GM21367 (cell line): ENCODE measurements at regions not wholly inside any gene's neighbourhood (a gene's known extent, or its start where the extent isn't known, plus 50 kb on each side); places are given as distances from the start of the nearest gene placed in this dataset.
"Not testable (repeated sequence)": the region's sequence is repeated elsewhere in the genome, so short reads cannot be mapped to it uniquely, and the experiment has no call there.

Experiments
- ATAC-seq: cut with Tn5 transposase; IDR thresholded peaks from one replicate; pipeline ENCODE4 v1.9.1; 2021; ENCODE audit not compliant: unreplicated experiment

DNA sequence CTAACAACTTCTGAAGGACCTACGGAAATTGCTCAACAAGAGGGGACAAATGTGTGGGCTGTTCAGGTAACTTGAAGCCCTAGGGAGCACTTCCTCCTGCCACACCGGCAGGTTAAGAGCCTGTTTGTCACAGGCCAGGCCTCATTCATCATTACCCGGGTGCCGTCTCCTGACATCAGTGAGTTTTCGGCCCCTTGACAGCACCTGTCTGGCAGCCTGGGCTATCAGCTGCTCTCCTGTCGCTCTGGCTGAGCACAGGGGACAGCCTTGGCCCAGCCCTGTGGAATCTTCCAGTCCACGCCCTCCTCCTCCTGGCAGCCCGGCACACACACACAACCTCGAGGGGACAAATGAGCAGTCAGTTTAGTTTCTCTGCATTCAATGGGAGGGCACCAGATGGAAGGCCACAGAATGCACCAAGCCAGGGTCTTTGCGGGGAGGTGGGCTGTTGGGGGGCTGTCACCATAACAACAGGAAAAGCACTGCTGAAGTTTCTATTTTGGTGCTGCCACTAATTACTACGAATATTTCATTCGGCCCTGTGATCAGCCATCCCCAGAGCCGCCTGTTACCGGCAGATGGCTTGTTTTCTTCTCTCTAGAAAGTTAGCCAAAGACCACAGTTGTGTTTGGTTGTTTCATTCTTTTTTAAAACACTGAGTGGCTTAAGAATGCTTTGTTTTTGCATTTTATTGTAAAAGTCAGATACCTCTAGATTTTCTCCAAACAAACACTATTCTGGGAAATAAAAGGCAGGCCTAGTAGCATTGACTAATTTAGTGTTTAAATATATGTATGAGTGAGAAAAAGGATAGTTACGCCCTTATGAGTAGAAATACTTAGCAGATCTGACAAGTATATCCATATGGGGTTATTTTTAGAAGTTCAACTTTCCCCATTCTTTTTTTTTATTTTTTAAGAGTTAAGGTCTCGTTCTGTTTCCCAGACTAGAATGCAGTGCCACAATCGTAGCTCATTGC lies 189.9 kb upstream of the NDUFV2 start:
- ATAC-seq = no peak

DNA sequence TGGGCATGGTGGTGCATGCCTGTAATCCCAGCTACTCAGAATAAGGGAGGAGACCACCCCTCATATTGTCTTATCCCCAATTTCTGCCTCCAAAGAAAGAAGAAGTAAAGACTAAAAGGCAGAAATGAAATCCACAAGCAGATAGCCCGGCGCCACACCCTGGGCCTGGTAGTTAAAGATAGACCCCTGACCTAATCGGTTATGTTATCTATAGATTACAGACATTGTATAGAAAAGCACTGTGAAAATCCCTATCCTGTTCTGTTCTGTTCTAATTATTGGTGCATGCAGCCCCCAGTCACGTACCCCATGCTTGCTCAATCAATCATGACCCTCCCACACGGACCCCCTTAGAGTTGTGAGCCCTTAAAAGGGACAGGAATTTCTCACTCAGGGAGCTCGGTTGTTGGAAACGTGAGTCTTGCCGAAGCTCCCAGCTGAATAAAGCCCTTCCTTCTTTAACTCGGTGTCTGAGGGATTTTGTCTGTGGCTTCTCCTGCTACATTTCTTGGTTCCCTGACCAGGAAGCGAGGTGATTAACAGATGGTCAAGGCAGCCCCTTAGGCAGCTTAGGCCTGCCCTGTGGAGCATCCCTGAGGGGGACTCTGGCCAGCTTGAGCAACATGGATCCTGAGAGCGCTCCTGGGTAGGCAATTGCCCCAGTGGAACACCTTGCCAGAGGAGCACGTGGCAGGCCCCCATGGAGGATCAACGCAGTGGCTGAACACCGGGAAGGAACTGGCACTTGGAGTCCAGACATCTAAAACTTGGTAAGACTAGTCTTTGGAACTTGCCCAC lies 188.7 kb upstream of the NDUFV2 start:
- ATAC-seq = not testable (repeated sequence)

DNA sequence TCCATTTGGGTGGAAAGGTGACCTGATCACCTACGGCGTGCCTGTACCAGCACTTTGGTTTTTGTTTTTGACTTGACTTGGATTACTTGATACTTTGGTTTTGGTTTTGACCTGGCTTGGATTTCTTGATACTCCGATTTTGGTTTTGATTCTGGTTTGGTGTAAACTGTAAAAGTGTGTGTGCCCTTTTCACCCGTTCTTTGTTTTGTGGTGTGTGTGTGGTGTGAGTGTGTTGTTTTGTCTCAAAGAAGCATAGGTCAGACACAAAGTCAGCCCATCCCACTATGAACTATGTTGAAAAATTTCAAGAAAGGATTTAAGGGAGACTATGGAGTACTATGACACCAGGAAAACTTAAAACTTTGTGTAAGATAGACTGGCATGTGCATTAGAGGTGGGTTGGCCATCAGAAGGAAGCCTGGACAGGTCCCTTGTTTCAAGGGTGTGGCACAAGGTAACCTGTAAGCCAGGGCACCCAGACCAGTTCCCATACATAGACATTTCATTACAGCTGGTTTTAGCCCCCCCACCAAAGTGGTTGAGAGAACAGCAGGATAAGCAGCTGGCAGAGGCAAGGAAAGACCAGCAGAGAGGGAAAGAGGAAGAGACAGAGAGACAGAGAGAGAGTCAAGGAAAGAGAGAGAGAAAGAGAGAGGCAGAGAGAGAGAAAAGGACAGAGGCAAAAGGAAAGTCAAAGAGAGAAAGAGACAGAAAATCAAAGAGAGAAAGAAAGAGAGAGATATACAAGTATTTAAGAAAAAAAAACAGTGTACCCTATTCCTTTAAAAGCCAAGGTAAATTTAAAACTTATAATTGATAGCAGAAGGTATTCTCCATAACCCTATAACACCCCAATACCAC lies 187.9 kb upstream of the NDUFV2 start:
- ATAC-seq = not testable (repeated sequence)

DNA sequence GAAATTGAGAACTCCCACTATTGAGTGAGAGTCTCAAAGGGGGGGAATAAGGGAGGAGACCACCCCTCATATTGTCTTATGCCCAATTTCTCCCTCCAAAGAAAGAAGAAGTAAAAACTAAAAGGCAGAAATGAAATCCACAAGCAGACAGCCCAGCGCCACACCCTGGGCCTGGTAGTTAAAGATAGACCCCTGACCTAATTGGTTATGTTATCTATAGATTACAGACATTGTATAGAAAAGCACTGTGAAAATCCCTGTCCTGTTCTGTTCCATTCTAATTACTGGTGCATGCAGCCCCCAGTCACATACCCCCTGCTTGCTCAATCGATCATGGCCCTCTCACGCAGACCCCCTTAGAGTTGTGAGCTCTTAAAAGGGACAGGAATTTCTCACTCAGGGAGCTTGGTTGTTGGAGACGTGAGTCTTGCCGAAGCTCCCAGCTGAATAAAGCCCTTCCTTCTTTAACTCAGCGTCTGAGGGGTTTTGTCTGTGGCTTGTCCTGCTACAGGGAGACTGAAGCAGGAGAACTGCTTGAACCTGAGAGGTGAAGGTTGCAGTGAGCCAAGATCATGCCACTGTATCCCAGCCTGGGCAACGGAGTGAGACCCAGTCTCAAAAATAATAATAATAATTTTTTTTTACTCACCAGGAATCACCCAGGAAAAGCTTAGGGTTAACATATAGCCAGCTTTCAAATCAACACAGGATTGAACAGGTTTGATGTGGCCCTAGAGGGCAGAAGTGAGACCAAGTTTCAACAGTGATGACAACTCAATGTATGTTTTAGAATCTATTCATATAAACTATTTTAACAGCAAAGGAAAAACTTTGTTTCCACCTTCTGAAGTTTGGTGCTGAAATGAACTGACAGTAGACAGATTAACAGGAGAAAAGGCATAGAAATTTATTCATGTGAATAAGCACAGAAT lies 181.4 kb upstream of the NDUFV2 start:
- ATAC-seq = not testable (repeated sequence)

DNA sequence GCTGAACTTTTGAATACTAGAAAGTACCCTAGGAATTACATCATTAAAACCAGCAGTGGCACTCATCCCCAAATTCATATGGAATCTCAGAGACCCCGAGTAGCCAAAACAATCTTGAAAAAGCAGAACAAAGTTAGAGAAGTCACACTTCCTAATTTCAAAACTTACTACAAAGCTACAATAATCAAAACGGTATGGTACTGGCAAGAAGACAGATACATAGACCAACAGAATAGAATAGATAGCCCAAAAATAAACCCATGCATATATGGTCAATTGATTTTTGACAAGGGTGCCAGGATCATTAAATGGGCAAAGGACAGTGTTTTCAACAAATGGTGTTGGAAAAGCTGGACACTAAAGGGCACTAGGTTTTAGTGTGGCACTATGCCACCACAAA lies 176.0 kb upstream of the NDUFV2 start:
- no peak for ATAC-seq

DNA sequence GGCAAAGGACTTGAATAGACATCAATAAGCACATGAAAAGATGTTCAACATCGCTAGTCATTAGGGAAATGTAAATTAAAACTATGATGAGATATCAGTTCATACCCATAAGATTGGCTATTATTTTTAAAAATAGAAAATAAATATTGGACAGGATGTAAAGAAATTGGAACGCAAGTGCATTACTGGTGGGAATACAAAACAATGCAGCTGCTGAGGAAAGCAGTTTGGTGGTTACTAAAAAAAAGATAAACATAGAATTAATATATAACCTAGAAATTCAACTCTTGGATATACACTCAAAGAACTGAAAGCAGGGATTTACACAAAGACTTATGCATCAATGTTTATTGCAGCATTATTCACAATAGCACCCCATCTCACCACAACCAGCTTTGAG lies 174.5 kb upstream of the NDUFV2 start:
- no peak for ATAC-seq

DNA sequence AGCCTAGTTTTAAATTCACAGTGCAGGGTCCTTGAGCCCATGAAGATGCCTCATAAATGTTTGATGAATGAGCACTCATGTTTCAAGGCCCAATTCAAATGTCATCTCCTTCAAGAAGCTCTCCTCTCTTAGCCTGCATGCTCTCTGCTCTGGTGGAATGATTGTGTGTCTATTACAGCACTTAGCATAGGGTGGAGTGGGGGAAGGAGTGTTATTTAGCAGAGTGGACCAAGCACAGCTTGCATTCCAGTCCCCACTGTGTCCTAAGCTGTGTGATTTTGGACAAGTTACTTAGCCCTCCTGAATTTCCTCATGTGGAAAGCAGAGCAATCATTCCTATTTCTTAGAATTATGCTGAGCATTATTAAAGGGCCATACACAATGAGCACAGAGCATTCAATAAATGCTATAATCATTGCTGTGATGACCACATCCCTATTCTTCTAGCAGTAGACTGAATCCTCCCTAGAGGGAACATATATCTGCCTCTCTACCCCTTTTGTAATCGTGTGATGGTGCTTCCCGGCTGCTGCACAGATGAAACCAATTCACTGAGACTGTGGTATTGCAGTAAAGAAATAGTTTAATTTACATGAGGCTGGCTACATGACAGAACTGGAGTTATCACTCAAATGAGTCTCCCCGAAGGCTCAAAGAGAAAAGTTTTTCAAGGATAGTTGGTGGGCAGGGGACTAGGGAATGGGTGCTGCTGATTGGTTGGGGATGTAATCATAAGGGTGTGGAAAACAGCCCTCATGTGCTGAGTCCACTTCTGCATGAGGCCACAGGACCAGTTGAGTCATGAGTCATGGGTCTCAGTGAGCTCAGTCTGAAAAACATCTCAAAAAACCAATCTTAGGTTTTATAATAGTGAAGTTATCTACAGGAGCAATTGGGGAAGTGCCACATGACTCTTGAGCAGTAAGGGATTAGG lies 173.4 kb upstream of the NDUFV2 start:
- no peak for ATAC-seq

DNA sequence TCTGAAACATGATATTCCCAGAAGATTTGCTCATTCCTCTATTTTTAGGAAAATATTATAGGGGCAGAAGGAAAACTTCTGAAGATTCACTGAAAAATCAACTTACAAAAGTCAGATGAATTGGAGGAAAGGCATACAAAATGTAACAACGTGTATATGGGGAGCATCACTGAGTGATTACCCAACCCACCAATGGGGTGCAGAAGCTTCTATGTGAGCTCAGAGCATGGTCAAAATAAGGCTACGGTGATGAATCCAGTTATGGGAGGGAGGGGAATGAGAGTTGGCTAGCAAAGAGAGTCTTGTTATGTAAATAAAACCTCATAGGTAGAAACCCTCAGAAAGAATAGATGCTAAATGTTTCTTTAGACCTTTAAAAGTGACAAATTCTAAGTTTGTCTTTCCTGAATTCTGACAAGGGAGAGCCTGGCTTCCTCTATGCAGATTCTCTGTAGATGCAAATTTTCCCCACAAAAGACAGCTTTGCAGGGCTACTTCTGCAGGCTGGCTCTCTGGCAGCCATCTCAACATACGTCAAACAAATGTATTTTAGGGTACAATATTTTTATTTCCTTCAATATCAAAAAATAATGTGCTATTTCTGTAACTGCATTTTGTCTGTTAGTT lies 171.4 kb upstream of the NDUFV2 start:
- no peak for ATAC-seq

DNA sequence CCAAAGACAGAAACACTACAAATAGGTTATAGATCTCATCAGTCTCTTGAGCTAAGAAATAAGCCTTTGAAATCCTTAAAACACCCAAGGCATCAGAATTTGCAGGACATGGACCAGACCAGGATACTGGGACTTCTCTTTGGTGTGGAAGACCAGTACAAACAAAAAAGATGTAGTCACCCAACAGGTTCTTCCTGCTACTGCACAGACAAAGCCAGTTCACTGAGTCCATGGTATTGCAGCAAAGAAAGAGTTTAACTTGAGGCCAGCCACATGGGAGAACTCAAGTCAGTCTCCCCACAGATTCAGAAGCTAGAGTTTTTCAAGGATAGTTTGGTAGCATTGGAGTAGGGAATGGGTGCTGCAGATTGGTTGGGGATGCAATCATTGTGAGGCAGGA lies 169.6 kb upstream of the NDUFV2 start:
- ATAC-seq = no peak

DNA sequence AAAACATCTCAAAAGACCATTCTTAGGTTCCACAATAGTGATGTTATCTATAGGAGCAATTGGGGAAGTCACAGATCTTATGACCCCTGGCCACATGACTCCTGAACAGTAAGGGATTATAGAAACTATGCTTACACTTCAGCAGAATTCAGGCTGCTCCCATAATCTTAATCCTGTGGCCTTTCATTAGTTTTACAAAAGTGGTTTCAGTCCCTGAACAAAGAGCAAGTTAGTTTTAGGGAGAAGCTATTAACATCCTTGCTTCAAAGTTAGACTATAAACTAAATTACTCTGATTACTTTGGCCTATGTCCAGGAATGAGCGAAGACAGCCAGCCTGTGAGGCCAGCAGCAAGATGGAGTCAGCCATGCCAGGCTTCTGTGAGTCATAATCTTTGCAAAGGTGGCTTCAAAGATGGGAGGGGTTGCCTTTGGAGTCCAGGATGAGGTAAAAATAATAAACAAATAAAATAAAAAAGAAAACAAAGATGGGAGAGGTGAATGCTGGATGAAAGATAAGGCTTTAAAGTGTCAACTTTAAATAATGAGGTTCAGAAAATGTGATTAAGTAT lies 168.7 kb upstream of the NDUFV2 start:
- no peak for ATAC-seq

DNA sequence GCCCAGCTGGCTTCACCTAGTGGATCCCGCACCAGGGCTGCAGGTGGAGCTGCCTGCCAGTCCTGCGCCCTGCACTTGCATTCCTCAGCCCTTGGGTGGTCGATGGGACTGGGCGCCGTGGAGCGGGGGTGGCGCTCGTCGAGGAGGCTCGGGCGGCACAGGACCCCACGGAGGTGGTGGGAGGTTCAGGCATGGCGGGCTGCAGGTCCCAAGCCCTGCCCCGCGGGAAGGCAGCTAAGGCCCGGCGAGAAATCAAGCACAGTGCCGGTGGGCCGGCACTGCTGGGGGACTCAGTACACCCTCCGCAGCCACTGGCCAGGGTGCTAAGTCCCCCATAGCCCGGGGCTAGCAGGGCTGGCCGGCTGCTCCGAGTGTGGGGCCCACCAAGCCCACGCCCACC lies 167.2 kb upstream of the NDUFV2 start:
- ATAC-seq = not testable (repeated sequence)

DNA sequence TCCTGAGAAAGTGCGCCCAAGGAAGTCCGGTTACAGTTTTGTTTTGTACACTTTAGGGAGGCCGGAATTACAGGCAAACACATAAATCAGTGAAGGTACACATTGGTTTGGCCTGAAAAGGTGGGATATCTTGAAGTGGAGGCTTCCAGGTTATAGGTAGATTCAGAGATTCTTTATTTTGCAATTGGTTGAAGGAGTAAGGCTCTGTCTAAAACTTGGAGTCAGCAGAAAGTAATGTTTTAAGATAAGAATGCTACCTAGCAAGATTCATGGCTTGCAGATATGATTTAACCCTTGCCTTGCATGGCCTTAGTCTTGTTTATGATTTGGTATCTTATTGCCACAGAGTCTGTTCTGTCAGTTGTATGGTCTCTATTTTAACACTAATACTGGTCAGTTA lies 165.9 kb upstream of the NDUFV2 start:
- no peak for ATAC-seq

DNA sequence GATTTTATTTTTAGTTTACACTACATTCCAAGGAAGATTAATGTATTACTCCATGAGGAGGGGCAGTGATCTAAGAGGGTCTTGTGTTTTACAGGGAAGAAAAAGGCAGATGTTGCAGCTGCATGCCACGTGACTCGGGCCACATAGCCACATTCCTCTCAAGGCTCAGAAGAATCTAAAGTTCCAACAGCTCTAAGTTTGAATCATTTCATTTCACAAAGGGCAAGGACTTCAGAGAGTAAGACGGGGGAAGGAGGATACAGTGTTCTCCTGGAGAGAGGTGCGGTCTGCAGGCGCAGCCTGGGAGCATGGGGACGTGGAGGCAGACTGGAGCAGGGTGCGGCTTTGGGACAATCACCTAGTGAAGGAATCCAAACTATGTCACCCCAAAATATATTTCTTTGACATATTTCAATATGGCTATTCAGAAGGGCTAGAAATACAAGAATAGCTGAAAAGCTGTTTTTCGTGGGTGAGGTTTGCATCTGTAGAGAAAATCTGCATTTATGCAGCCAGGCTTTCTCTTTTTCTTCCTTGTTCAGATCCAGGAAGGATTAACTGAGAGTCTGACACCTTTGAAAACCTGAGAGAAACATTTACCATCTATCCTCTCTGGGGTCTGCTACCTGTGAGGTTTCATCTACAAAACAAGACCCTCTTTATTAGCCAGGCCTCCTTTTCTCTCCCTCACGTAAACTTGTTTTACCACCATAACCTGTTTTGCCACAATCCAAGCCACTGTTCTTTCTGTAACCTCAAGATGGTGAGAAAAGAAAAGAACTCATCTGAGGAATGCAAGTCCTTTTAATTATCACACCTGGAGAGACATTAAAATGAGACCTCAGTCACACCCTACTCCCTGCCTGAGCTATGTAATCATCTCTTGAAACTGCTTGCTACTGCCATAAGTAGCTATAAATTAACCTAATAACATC lies 165.1 kb upstream of the NDUFV2 start:
- ATAC-seq = no peak

DNA sequence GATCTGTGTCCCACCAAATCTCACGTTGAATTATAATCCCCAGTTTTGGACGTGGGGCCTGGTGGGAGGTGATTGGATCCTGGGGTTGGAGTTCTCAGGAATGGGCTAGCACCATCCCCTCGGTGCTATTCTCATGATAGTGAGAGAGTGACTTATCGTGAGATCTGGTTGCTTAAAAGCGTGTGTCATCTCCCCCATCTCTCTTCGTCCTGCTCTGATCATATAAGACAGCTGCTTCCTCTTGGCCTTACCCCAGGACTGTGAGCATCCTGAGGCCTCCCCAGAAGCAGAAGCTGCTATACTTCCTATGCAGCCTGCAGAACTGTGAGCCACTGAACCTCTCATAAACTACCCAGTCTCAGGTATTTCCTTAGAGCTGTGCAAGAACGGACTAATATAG lies 163.7 kb upstream of the NDUFV2 start:
- ATAC-seq = no peak

DNA sequence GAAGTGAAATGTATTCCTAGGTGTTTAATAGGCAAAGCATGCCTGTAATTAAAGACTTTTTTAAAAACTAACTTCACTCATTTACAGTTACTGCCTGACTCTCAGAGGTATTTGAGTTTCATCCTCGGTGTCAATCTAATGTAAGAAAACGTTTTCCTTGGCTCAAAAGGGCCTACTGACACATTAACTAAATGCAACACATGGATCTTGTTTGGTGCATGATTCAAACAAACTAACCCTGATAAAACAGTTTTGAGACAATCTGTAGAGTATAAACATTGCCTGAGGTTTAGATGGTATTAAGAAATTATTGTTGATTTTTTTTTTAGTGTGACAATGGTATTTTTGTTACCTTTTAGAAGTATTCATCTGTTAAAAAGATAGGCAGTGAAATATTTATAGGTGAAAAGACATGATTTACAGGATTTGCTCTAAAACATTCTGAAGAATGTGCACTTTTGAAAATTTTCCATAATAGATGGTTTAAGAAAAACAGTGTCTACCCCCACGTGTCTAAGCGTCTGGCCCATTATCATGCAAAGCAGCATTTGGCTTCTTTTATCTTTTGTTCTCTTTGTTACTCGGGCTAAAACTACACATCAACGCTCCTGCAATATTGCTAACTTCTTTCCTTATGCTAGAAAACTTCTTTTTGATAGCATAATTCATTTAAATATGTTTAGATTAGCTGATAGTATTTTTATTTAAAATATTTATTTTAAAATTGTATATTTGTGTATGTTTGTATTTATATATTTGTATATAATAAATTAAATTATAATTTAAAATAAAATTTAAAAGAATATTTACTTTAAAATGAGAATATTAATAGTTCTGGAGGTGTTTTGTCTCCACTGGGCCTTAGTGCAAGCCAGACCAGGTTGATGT lies 160.2 kb upstream of the NDUFV2 start:
- ATAC-seq = no peak

DNA sequence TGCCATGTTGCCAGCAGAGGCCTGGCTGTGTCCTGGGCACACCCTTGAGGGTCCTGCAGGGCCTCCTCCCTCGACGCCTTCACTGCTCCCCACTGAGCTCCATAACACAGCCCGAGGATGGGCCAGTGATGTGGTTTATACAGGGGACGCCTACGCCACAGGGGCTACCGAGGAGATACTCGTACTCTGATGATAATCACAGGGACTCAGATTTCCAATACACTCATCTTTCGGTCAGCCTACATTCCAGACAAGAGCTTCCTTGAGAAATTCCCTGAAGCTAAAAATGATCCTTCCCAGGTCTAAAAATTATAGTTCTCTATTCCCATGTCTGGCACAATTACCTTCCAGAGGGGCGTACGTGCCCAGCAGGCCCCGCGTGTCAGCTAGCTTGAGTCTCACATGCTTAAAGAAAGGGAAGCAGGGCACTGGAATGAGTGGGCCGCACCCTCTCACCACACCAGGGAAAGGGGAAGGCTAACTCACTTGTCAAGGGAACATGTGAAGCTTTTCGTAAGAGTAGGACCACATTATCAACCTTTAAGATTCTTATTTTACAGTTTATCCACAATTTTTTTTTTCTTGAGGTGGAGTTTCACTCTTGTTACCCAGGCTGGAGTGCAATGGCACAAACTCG lies 159.5 kb upstream of the NDUFV2 start:
- no peak for ATAC-seq
